ENCODE measurements at regions not wholly inside any gene's neighbourhood (a gene's known extent, or its start where the extent isn't known, plus 50 kb on each side); places are given as distances from the start of the nearest gene placed in this dataset. TPM values are rescaled to one million over a fixed set of nuclear protein-coding genes. Genes with fewer than 3 reads are reported as not detected.

Small RNA genes in the stretch of these regions (small RNA-seq; reads per million reads assigned to genes)
- gene RN7SL291P (ENCODE audit: insufficient read depth), result not detected

All from mesendoderm (in vitro differentiated cells).